Upper lobe of left lung (tissue), 4 donors: ENCODE measurements at regions not wholly inside any gene's neighbourhood (a gene's known extent, or its start where the extent isn't known, plus 50 kb on each side); places are given as distances from the start of the nearest gene placed in this dataset.

ENCODE experiments used
- CTCF ChIP-seq, 6 experiments: fragments of 450-650 bp in 4 of 6; fragments of 200-600 bp in 2 of 6; sonication (generic) in 2 of 6; IDR thresholded peaks; one replicate each; pipeline ENCODE4 v1.5.1; 2016 to 2019; ENCODE audit warnings: antibody characterized with exemption in 6 of 6
- POLR2AphosphoS5 ChIP-seq, 2 donors: sonication (generic); formaldehyde crosslinking; IDR thresholded peaks; one replicate each; pipeline ENCODE4 v1.5.1; 2017; ENCODE audit warnings: antibody characterized with exemption in 2 of 2

GRCh38 chr12:29883941-29884554, 100.3 kb upstream of the TMTC1 start:
- no peak for TF ChIP-seq POLR2AphosphoS5 (IDR thresholded peaks at IDR 0.05)
- no peak for TF ChIP-seq CTCF (IDR thresholded peaks at IDR 0.05)
